LNCAP (cell line): ENCODE measurements at regions not wholly inside any gene's neighbourhood (a gene's known extent, or its start where the extent isn't known, plus 50 kb on each side); places are given as distances from the start of the nearest gene placed in this dataset.

Experiments used
- CTCF ChIP-seq: fragments of 450-650 bp; IDR thresholded peaks from 2 replicates; pipeline ENCODE4 v1.5.1; 2017; ENCODE audit warnings: mild to moderate bottlenecking

GRCh38 chrX:126063984-126064383 lies 102.1 kb downstream of the DCAF12L2 start:
- TF ChIP-seq CTCF, result no peak

DNA sequence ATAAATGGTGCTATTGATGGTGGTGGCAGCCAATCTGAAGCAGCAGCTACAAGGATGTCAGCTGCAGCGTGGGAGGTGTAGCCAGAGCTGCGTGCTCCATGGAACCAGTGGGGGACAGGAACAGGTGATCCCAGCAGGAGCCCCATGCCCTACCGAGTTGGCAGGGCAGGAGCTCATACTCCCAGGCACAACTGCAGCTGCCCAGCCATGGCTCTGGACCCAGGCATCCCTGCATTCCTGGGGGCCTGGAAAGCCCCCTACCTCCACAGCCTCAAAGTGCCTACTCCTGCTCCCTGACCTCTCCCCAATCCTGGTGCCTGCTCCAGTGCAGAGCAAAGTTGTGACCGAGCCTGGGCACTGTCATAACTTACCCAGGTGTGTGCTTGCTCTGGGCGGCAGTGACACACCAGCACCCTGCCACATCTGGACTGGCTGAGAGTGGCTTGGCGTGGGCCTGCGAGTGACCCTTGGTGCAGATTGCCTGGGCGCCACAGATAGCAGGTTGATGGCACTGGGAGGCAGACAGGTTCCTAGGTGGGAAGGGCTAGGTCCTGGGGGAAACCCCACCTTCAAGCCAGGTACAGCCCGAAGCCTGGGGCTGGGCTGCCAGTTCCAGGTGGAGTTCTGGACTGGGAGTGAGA lies 101.1 kb downstream of the DCAF12L2 start:
- no peak for TF ChIP-seq CTCF

DNA sequence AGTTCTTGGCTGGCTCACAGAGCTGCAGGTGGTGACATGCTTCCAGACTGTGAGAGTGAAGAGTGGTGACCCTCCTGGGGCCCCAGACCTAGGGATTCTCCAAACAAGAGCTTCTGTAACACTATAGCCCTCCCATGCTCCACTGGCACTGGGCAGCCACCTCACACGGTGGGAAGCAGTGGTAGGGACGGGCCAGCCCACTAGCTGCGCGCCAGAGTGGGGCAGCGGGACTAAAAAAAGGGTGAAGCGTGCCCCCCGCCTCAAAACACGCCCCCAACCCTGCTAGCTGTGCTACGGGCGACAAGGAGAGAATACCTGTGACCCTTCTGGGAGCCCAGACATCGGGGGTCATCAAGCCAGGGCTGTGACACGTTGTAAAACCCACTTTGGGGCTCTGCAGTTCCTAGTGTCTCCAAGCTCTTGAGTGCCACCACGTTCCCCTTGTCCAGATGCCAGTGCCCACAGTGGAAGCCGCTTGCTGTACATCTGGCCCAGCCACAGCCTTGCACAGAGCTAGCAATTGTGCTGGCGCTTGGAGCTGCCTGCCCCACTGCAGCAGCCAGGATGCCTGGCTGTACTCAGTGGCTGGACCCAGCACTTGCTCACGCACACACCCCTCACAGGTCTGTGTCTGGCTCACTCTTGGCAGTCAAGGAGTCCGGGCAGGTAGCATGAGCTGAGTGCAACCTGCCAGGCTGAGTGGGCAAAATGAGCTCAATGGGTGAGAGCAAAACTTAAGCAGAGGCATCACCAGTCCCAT lies 100.0 kb downstream of the DCAF12L2 start:
- TF ChIP-seq CTCF, result no peak
